Stomach (tissue), 8 donors: ENCODE measurements at regions not wholly inside any gene's neighbourhood (a gene's known extent, or its start where the extent isn't known, plus 50 kb on each side); places are given as distances from the start of the nearest gene placed in this dataset.

Experiments used
- DNase-seq, 2 donors: peaks; one replicate each; pipeline versions ENCODE4 v3.0.0 to v3.0.0-alpha.2; 2013 to 2019
- H3K27ac ChIP-seq, 5 donors: fragments of 200-600 bp in 4 of 5; sonication (generic) in 4 of 5; one replicate each; pipeline ENCODE4 v1.5.1; 2013 to 2019; ENCODE audit warnings: mild to moderate bottlenecking in 1 of 5, moderate library complexity in 1 of 5
- H3K27me3 ChIP-seq, 3 donors: fragments of 200-600 bp; sonication (generic); one replicate each; pipeline ENCODE4 v1.5.1; 2017 to 2019; ENCODE audit warnings: mixed run types in 1 of 3
- H3K36me3 ChIP-seq, 4 donors: fragments of 200-600 bp; sonication (generic); 1 replicate in 3 of 4; 2 replicates in 1 of 4; pipeline ENCODE4 v1.5.1; 2016 to 2019
- H3K4me1 ChIP-seq, 4 donors: fragments of 200-600 bp; sonication (generic); one replicate each; pipeline ENCODE4 v1.5.1; 2016 to 2019
- H3K4me3 ChIP-seq, 4 donors: fragments of 200-600 bp; sonication (generic) in 3 of 4; one replicate each; pipeline ENCODE4 v1.5.1; 2016 to 2019; ENCODE audit warnings: mild to moderate bottlenecking in 1 of 4
- H3K9me3 ChIP-seq, 4 donors: fragments of 200-600 bp; sonication (generic); one replicate each; pipeline ENCODE4 v1.5.1; 2016 to 2019
- EP300 ChIP-seq: sonication (generic); formaldehyde crosslinking; IDR thresholded peaks from one replicate; pipeline ENCODE4 v1.6.1; 2017; ENCODE audit warnings: antibody characterized with exemption
- POLR2A ChIP-seq, 4 donors: fragments of 450-650 bp; IDR thresholded peaks; one replicate each; pipeline ENCODE4 v1.6.1; 2016; ENCODE audit warnings: antibody characterized with exemption in 4 of 4, control low read depth in 2 of 4, mild to moderate bottlenecking in 1 of 4, moderate library complexity in 1 of 4
- POLR2AphosphoS5 ChIP-seq, 3 donors: sonication (generic); formaldehyde crosslinking; IDR thresholded peaks; one replicate each; pipeline ENCODE4 v1.6.1; 2016; ENCODE audit warnings: antibody characterized with exemption in 3 of 3
- WGBS, 5 donors: extraction: QIAGEN DNeasy Blood & Tissue Kit in 3 of 5; methylation state at CpG; one replicate each; pipeline versions ENCODE4 v1.1.5 to v1.1.7; 2013 to 2018; 5-methylcytosine and 5-hydroxymethylcytosine counted together
- intact Hi-C: fragments of 100-400 bp; cut with DNase I; formaldehyde crosslinking; loops from one replicate; pipeline ENCODE4 v1.15.1; 2023; ENCODE audit warnings: low total_unique reads
- TF ChIP-seq, protein P1 (sequence below), 7 experiments: fragments of 450-650 bp in 4 of 7; fragments of 200-600 bp in 3 of 7; sonication (generic) in 3 of 7; IDR thresholded peaks; one replicate each; pipeline ENCODE4 v1.5.1; 2016 to 2019; ENCODE audit warnings: antibody characterized with exemption in 7 of 7, control low read depth in 2 of 7, mild to moderate bottlenecking in 1 of 7
- donor health status: healthy with polysubstance abuse.
- donor health status: Bipolar disorder and iron deficiency.
- donor health status: healthy.

DNA sequence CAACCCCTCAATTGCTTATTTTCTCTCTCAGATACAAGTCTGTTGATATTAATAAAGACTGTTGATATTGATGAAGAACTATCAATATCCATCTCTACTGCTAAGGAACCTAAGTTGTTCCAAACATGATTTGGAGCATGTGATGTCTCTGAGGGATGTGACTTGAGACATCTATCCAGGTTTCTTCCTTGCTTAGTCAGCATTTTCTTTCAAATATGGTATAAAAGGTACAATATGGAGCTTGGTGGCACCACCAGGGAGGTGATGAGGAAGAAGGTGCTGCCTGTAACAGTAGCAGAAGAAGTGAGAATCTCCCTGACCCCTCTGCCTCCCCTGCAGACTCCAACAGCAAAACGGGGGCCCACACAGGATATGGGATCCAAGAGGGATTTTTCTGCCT lies 329.0 kb downstream of the MAF start:
- intact Hi-C loops, result no loop called here
- H3K4me1 ChIP-seq, result no peaks in the 10 kb centered on the region
- H3K36me3 ChIP-seq, result no peaks in the 10 kb centered on the region
- H3K27me3 ChIP-seq, result no peaks in the 10 kb centered on the region
- TF ChIP-seq, protein P1, sequence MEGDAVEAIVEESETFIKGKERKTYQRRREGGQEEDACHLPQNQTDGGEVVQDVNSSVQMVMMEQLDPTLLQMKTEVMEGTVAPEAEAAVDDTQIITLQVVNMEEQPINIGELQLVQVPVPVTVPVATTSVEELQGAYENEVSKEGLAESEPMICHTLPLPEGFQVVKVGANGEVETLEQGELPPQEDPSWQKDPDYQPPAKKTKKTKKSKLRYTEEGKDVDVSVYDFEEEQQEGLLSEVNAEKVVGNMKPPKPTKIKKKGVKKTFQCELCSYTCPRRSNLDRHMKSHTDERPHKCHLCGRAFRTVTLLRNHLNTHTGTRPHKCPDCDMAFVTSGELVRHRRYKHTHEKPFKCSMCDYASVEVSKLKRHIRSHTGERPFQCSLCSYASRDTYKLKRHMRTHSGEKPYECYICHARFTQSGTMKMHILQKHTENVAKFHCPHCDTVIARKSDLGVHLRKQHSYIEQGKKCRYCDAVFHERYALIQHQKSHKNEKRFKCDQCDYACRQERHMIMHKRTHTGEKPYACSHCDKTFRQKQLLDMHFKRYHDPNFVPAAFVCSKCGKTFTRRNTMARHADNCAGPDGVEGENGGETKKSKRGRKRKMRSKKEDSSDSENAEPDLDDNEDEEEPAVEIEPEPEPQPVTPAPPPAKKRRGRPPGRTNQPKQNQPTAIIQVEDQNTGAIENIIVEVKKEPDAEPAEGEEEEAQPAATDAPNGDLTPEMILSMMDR (IDR thresholded peaks at IDR 0.05), result no peak
- no peak for TF ChIP-seq POLR2A (IDR thresholded peaks at IDR 0.05)
- TF ChIP-seq POLR2AphosphoS5 (IDR thresholded peaks at IDR 0.05), result no peak
- TF ChIP-seq EP300, result no peak
- WGBS, 5 donors, result 0% methylated on average over 1 of the region's 1 CpG
- no peaks in the 10 kb centered on the region for H3K9me3 ChIP-seq
- H3K4me3 ChIP-seq, result no peak overlapping the region
- H3K27ac ChIP-seq, result no peak overlapping the region
- no peak for DNase-seq

DNA sequence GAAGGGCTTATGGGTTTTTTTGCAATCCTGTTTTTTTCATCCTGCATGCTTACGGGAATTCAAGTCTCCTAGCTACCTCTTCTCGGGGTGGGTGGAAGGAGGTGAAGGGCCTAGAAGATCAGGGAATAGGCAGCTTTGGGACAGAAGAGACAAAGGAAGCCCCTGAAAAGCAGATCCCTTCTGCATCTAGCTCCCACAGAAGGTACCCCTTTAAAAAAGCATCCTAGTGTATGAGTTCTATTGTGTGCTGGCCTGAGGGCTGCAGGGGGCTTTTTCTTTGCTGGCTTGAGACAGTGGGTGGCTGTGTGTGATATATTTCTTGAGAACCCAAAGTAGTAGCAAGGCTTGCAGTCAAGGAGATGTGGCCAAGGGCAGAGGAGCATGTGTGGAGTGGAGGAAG lies 330.5 kb downstream of the MAF start:
- 87 to 100% (median 92%) methylated on average over 2 of the region's 2 CpGs for WGBS, 5 donors
- H3K36me3 ChIP-seq, result no peaks in the 10 kb centered on the region
- H3K4me1 ChIP-seq, result no peaks in the 10 kb centered on the region
- no peak overlapping the region for H3K27ac ChIP-seq
- H3K27me3 ChIP-seq, result no peaks in the 10 kb centered on the region
- no peak for DNase-seq
- H3K9me3 ChIP-seq, result no peaks in the 10 kb centered on the region
- intact Hi-C loops, result no loop called here
- no peak overlapping the region for H3K4me3 ChIP-seq
- TF ChIP-seq, protein P1 (IDR thresholded peaks at IDR 0.05), result no peak
- TF ChIP-seq EP300 (no peak), POLR2A (IDR thresholded peaks at IDR 0.05) (no peak), POLR2AphosphoS5 (IDR thresholded peaks at IDR 0.05) (no peak)

DNA sequence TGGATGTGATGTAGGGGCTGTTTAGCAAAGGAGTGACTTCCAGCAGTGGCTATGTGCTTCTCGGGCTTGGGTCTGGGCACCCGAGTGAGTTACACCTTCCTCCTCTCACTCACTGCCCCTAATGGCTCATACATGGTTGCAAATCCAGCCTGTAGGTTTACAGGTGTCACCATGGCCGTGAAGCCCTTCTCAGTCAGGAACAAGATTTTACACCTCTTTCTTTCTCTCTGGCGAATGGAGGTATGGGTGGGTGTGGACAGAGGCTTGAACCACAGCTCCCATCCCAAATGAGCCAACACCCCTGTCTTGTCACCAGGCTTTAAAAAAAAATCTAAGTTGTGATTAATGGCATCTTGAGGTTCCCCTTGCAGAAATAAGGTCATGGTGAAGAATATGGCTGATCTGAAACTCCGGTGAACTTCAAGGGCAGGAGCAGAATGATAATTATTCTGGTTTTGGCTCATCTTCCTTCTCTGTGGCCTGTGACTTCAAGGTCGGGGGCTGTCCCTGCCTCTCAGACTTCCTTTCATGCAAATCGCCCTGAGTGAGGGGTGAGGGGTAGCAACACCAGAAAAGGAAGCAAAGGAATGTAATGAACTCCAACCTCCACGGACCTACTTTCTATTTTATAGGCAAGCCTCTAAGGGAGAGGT lies 331.2 kb downstream of the MAF start:
- Histone ChIP-seq H3K36me3 (no peaks in the 10 kb centered on the region), H3K4me3 (no peak overlapping the region), H3K27me3 (no peaks in the 10 kb centered on the region), H3K4me1 (no peaks in the 10 kb centered on the region), H3K27ac (no peak overlapping the region), H3K9me3 (no peaks in the 10 kb centered on the region)
- TF ChIP-seq EP300 (no peak), POLR2AphosphoS5 (IDR thresholded peaks at IDR 0.05) (no peak), POLR2A (IDR thresholded peaks at IDR 0.05) (no peak)
- TF ChIP-seq, protein P1 (IDR thresholded peaks at IDR 0.05), result no peak
- WGBS, 5 donors, result 69 to 87% (median 81%) methylated on average over 8 of the region's 8 CpGs
- DNase-seq, result no peak
- intact Hi-C loops, result no loop called here

DNA sequence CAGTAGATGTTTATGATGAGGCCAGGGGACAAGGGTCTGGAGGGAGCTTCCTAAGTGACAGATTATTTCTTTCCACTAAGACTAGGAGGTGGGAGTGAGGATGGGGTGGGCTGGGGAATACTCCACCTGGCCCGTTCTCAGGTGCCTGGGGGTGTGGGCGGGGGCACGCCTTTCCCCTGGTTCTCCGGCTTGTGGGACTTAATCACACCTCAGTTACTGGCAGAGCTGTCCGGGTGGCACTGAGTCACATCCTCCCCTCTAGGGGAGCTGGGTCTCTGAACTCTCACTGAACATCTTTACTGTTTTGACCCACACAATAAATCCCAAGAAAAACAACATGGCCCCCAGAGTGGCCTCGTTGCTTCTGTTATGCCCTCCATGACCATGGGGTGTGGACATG lies 332.8 kb downstream of the MAF start:
- Histone ChIP-seq H3K9me3 (no peaks in the 10 kb centered on the region), H3K4me1 (no peaks in the 10 kb centered on the region), H3K36me3 (no peaks in the 10 kb centered on the region), H3K27ac (no peak overlapping the region), H3K4me3 (no peak overlapping the region), H3K27me3 (no peaks in the 10 kb centered on the region)
- intact Hi-C loops, result no loop called here
- 69 to 84% (median 79%) methylated on average over 6 of the region's 6 CpGs for WGBS, 5 donors
- no peak for DNase-seq
- no peak for TF ChIP-seq POLR2AphosphoS5 (IDR thresholded peaks at IDR 0.05)
- TF ChIP-seq, protein P1 (IDR thresholded peaks at IDR 0.05), result no peak
- no peak for TF ChIP-seq POLR2A (IDR thresholded peaks at IDR 0.05)
- no peak for TF ChIP-seq EP300
